22Rv1 (cell line): ENCODE measurements at regions not wholly inside any gene's neighbourhood (a gene's known extent, or its start where the extent isn't known, plus 50 kb on each side); places are given as distances from the start of the nearest gene placed in this dataset.

Source experiments
- H3K27ac ChIP-seq: fragments of 450-650 bp; 2 replicates; pipeline ENCODE4 v1.5.1; 2017
- CTCF ChIP-seq: fragments of 450-650 bp; IDR thresholded peaks from 2 replicates; pipeline ENCODE4 v1.5.1; 2017; ENCODE audit warnings: mild to moderate bottlenecking
- ZFX ChIP-seq: fragments of 450-650 bp; IDR thresholded peaks from 2 replicates; pipeline ENCODE4 v1.6.1; 2017; ENCODE audit warnings: antibody characterized with exemption, borderline replicate concordance

- TF ChIP-seq ZFX (no peak), CTCF (no peak)
- H3K27ac ChIP-seq: no peak overlapping the region
These were observed 439.6 kb downstream of the CDH8 start for GRCh38 chr16:61596655-61597054.

DNA sequence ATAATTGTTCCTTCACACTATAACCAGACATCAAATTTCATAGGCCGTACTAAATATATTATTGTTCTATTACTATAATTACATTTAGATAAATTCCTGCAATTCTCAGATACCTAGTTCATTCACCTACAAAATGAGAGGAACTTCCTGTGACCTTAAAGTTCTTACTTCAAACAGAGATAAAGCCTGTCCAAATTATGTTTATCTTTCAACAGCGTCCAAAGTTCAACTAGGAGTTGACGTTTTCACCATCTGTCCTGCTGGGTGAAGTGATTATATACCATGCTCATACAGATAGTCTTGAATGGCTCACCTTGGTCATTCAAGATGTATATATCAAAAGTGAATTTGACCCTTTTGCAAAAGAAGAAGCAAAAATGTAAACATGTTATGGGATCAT is 440.6 kb downstream of the CDH8 start:
- H3K27ac ChIP-seq: no peak overlapping the region
- TF ChIP-seq CTCF (no peak), ZFX (no peak)

GRCh38 chr16:61590577-61590976 is 445.7 kb downstream of the CDH8 start:
- H3K27ac ChIP-seq: no peak overlapping the region
- TF ChIP-seq CTCF: no peak
- no peak for TF ChIP-seq ZFX

DNA sequence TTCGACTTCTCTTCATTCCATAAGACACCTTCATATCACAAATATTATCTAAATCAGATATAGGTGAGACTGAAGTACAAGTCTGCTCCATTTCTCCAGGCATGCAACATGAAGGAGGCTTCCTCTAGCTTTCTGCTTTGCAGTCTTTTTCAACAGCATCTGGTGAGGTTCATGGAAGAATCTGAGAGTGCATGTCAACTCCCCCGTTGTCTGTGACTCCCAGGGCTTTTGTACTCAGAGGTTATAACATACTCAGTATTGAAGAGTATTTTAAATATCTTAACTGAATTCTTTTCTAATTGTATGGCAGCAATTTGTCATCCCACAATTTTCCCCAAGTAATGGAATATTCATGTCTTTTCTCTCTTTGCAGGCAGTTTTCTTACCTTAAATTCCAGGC is 448.7 kb downstream of the CDH8 start:
- no peak overlapping the region for H3K27ac ChIP-seq
- TF ChIP-seq ZFX (no peak), CTCF (no peak)

DNA sequence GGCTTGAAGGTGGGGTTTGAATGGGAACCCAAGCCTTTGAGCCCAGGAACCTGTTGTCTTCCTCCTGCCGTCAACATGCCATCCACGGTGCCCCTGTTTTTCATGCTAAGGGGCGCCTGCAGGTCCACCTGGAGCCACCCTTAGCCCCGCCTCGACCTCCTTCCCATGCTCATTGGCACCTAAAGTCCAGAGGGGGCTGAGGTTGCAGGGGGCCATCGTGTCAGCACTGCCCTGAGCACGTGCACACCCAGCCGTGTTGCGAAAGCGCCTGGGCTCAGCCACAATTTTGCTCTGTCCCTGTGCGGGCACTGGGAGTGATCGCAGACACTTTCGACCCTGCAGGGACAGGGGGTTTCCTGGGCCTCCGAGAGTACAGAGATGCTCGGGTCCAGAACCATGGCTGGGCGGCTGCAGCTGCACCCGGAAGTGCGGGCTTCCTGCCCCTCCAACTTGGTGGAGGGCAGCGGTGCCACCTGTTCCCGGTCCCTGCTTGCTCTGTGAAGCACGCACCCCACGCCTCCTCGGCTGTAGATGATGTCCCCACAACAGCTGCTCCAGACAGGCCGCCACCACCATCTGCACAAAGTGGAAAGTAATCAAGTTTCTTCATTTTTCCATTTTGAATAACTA is 454.7 kb downstream of the CDH8 start:
- TF ChIP-seq CTCF (no peak), ZFX (no peak)
- no peak overlapping the region for H3K27ac ChIP-seq

DNA sequence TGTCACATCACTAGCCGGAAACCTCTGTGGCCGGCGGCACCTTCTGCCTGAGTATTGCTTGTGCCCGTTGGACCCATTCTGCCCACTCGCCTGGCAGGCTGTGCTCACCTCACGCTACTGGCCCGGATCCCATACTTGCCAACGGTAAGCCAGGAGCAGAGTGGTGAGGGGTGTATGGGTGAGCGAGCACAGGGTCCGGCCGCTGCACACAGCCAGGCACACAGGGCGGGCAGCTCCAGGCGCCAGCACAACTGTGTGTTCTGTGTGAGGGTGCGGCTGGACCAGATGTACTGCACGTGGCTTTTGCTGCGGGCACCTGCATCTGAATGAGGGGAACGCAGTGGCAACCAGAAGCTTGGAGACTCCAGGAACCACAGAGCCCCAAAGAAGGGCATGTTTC is 455.7 kb downstream of the CDH8 start:
- TF ChIP-seq ZFX: no peak
- no peak for TF ChIP-seq CTCF

GRCh38 chr16:61579195-61579594 is 457.0 kb downstream of the CDH8 start:
- TF ChIP-seq CTCF (no peak), ZFX (no peak)
- H3K27ac ChIP-seq: no peak overlapping the region

More for the DNA sequence above, 455.7 kb downstream of the CDH8 start:
- H3K27ac ChIP-seq: no peak overlapping the region
